IPS-15b (cell line): ENCODE measurements at regions not wholly inside any gene's neighbourhood (a gene's known extent, or its start where the extent isn't known, plus 50 kb on each side); places are given as distances from the start of the nearest gene placed in this dataset.

ENCODE experiments used
- H3K27me3 ChIP-seq: one replicate; pipeline ENCODE4 v1.6.1; 2013; ENCODE audit warnings: low read length; ENCODE audit not compliant: control insufficient read depth, insufficient read depth
- H3K36me3 ChIP-seq: one replicate; pipeline ENCODE4 v1.6.1; 2013; ENCODE audit warnings: low read length; ENCODE audit not compliant: control insufficient read depth, insufficient read depth
- H3K4me1 ChIP-seq: one replicate; pipeline ENCODE4 v1.6.1; 2013; ENCODE audit warnings: mild to moderate bottlenecking, low read length; ENCODE audit not compliant: control insufficient read depth, insufficient read depth
- H3K4me3 ChIP-seq: one replicate; pipeline ENCODE4 v1.5.1; 2013; ENCODE audit warnings: low read depth, low read length
- H3K9ac ChIP-seq: one replicate; pipeline ENCODE4 v1.6.1; 2013; ENCODE audit warnings: low read depth, mild to moderate bottlenecking, low read length
- H3K9me3 ChIP-seq: one replicate; pipeline ENCODE4 v1.6.1; 2013; ENCODE audit warnings: mild to moderate bottlenecking, low read length; ENCODE audit not compliant: control insufficient read depth, insufficient read depth

DNA sequence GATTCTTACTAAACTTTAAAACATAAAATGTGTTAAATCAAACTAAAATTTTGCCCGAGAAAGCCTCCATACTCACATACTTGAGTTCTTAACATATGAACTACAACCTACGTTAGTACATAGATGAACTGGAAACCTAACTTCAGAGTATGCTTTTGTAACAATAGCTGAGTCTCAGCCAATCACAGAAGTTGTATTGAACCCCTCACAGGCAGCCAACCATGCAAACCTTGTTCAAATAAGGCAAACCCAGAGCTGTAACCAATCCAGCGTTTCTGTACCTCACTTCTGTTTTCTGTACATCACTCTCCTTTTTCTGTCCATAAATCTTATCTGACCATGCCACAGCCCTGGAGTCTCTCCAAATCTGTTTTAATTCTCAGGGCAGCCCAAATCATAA, 157.3 kb upstream of the COL1A2 start:
- Histone ChIP-seq H3K4me3 (no peak overlapping the region), H3K4me1 (no peaks in the 10 kb centered on the region), H3K9ac (no peak overlapping the region), H3K27me3 (peaks cover 72% of the 10 kb centered on the region), H3K9me3 (no peaks in the 10 kb centered on the region), H3K36me3 (no peaks in the 10 kb centered on the region)

- Histone ChIP-seq H3K36me3 (no peaks in the 10 kb centered on the region), H3K27me3 (peaks cover 51% of the 10 kb centered on the region), H3K9me3 (no peaks in the 10 kb centered on the region), H3K9ac (no peak overlapping the region), H3K4me3 (no peak overlapping the region), H3K4me1 (no peaks in the 10 kb centered on the region)
These were observed 154.9 kb upstream of the COL1A2 start for GRCh38 chr7:94239661-94240234.

DNA sequence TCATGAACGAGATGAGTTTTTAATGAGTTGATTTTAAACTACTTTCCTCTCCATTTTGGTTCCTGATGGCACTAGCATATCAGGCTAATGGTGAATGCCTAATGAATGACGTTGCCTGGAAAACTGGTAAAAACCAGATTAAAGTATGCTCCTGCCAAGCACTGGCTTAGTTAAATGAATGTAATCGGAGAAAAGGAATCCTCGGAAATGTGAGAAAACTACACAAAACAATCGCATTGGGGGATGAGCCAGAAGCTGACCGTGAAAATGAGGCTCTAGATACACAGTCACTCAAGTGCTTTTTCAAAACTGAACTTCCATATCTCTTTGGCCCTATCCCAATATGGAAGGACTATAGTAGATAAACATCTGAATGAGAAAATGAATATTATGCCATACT, 153.8 kb upstream of the COL1A2 start:
- peaks cover 40% of the 10 kb centered on the region for H3K27me3 ChIP-seq

GRCh38 chr7:94241402-94241925, 153.2 kb upstream of the COL1A2 start:
- Histone ChIP-seq H3K9ac (no peak overlapping the region), H3K36me3 (no peaks in the 10 kb centered on the region), H3K4me1 (no peaks in the 10 kb centered on the region), H3K27me3 (peaks cover 34% of the 10 kb centered on the region), H3K9me3 (no peaks in the 10 kb centered on the region), H3K4me3 (no peak overlapping the region)

More for the DNA sequence above, 153.8 kb upstream of the COL1A2 start:
- Histone ChIP-seq H3K9me3 (no peaks in the 10 kb centered on the region), H3K9ac (no peak overlapping the region), H3K4me3 (no peak overlapping the region), H3K4me1 (no peaks in the 10 kb centered on the region), H3K36me3 (no peaks in the 10 kb centered on the region)

DNA sequence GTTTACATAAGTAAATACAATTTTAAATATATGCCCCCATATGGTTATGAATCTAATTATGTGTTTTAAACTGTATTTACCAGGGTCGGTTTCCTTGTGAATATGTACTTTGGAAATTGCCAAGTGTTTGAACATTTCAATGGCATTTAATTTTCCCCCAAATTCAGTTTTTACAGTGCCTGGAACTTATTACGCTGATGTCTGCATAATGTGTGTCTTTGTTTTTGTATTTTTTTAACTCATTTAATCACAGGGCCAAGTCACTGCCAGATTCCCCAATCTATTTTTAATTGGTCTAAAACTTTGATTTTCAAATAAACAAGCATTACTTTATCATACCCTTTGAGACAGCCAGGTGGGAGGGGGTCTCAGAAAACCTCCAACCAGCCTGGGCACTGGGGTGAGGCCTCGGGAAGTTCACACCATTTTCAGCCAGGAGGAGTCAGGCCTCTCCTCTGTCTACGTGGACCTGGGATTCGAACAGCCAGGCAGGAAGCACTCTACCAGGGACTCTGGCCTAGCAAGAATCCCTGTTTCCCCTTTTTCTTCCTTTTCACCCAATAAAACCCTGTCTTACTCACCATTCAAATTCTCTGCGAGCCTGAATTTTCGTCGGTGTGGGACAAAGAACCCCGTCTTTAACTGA, 151.5 kb upstream of the COL1A2 start:
- Histone ChIP-seq H3K4me3 (no peak overlapping the region), H3K27me3 (peaks cover 17% of the 10 kb centered on the region), H3K36me3 (no peaks in the 10 kb centered on the region), H3K9ac (no peak overlapping the region), H3K9me3 (no peaks in the 10 kb centered on the region), H3K4me1 (no peaks in the 10 kb centered on the region)

GRCh38 chr7:94244760-94245159, 149.9 kb upstream of the COL1A2 start:
- Histone ChIP-seq H3K36me3 (no peaks in the 10 kb centered on the region), H3K9ac (no peak overlapping the region), H3K4me1 (no peaks in the 10 kb centered on the region), H3K27me3 (peaks cover 4% of the 10 kb centered on the region), H3K4me3 (no peak overlapping the region), H3K9me3 (no peaks in the 10 kb centered on the region)

DNA sequence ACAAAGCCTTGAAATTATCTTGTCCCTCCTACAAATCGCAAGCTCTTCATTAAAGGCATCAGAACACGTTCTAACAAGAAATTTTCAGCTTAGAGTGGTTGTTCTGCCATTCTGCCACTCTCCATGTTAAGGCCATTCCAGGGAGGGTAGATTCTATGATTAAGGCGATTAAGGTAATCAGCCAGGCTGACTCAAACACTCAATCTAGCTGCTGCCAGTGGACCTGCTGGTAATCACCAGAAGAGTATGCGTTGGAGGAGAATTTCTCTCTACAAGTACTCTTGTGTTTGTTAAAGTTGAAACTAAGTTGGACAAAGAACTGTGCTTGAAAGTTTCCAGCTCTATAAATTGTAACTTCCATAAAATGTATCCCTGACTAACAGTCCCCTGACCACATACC, 149.2 kb upstream of the COL1A2 start:
- Histone ChIP-seq H3K36me3 (no peaks in the 10 kb centered on the region), H3K27me3 (no peaks in the 10 kb centered on the region), H3K9me3 (no peaks in the 10 kb centered on the region), H3K9ac (no peak overlapping the region), H3K4me3 (no peak overlapping the region), H3K4me1 (no peaks in the 10 kb centered on the region)

- Histone ChIP-seq H3K4me1 (no peaks in the 10 kb centered on the region), H3K27me3 (no peaks in the 10 kb centered on the region), H3K9ac (no peak overlapping the region), H3K9me3 (no peaks in the 10 kb centered on the region), H3K4me3 (no peak overlapping the region), H3K36me3 (no peaks in the 10 kb centered on the region)
These were observed 146.7 kb upstream of the COL1A2 start for GRCh38 chr7:94247970-94248369.

DNA sequence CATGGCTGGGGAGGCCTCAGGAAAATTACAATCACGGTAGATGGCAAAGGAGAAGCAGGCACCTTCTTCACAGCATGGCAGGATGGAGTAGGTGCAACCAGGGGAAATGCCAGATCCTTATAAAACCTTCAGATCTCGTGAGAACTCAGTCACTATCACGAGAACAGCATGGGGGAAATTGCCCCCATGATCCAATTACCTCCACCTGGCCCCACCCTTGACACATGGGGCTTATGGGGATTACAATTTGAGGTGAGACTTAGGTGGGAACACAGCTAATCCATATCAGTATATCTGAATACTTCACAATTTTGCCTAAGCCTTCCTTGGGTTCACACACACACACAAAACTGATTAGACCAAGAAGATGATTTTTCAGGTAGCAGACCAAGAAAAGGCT, 145.1 kb upstream of the COL1A2 start:
- no peaks in the 10 kb centered on the region for H3K27me3 ChIP-seq
- no peak overlapping the region for H3K9ac ChIP-seq
- no peaks in the 10 kb centered on the region for H3K9me3 ChIP-seq
- no peaks in the 10 kb centered on the region for H3K36me3 ChIP-seq
- no peaks in the 10 kb centered on the region for H3K4me1 ChIP-seq
- H3K4me3 ChIP-seq: no peak overlapping the region

DNA sequence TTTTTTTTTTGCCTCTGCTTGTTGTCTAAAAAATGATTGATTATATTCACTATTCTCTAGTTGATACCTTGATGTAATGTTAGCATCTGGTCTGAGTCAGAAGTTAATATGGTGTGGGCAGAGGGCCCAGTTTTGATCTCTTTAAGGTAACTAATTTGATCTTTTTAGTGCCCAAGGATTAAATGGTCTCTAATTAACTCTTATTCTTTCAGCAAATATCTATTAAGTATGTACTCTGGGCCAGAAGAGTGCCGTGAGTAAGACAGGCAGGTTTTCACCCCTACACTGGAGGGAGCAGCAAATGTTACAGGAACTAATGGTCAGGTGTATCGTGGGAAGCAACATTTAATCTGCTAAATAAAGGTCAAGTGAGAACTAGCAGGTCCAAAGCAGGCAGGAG, 144.6 kb upstream of the COL1A2 start:
- Histone ChIP-seq H3K9ac (no peak overlapping the region), H3K4me1 (no peaks in the 10 kb centered on the region), H3K27me3 (no peaks in the 10 kb centered on the region), H3K4me3 (no peak overlapping the region), H3K9me3 (no peaks in the 10 kb centered on the region), H3K36me3 (no peaks in the 10 kb centered on the region)

DNA sequence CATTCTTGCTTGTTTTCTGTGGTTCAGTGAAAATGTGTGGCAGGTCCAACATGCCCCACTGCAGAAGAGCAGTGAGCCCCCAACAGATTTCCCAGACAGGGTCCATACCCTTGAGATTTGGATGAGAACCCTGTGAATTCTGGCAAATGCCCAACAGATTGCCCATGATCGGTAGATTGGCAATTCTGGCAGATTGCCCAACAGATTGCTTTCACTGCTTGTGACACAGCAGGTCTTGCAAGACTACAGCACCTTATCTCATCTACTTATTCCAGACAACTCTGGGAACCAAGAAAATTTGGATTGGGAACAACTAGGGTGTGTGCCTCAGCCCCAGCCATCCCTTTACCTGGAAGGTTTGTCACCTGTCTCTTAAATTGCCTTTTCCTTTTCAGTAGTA, 143.7 kb upstream of the COL1A2 start:
- no peaks in the 10 kb centered on the region for H3K27me3 ChIP-seq
- no peak overlapping the region for H3K4me3 ChIP-seq
- H3K36me3 ChIP-seq: no peaks in the 10 kb centered on the region
- H3K9me3 ChIP-seq: no peaks in the 10 kb centered on the region
- H3K9ac ChIP-seq: no peak overlapping the region
- no peaks in the 10 kb centered on the region for H3K4me1 ChIP-seq

- Histone ChIP-seq H3K27me3 (no peaks in the 10 kb centered on the region), H3K4me3 (no peak overlapping the region), H3K9me3 (no peaks in the 10 kb centered on the region), H3K9ac (no peak overlapping the region), H3K36me3 (no peaks in the 10 kb centered on the region), H3K4me1 (no peaks in the 10 kb centered on the region)
These were observed 142.6 kb upstream of the COL1A2 start for GRCh38 chr7:94252124-94252523.
